ENCODE measurements at regions not wholly inside any gene's neighbourhood (a gene's known extent, or its start where the extent isn't known, plus 50 kb on each side); places are given as distances from the start of the nearest gene placed in this dataset.

DNA sequence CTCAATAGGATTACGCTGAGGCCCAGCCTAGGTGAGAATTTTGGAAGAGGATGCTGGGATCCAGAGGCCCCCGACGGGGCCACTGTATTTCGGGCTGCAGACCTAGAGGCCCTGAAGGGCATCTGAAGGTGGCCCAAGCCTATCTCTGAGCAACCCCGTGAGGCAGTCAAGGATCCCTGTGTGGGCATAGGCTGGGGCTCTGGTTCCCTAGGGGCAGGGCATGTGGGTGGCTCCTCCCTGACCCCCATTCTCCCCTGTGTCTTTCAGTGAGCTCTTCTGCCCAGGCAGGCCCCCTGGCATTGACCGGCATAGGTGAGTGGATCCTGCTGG, 216.0 kb downstream of the SNRPN start:
- no peak for TF ChIP-seq CTCF (IDR thresholded peaks at IDR 0.05)
- no peak for TF ChIP-seq POLR2A (IDR thresholded peaks at IDR 0.05)

Data from uterus (tissue), 2 donors.